SW 1271 (cell line): ENCODE measurements at regions not wholly inside any gene's neighbourhood (a gene's known extent, or its start where the extent isn't known, plus 50 kb on each side); places are given as distances from the start of the nearest gene placed in this dataset.
A peak's percentile ranks its signal among the peaks of the same experiment; 100 is the strongest.
"Not testable (repeated sequence)": the region's sequence is repeated elsewhere in the genome, so short reads cannot be mapped to it uniquely, and the experiment has no call there.

Experiments used
- DNase-seq, 2 experiments: peaks; one replicate each; lab custom pipeline; 2025; lab: John Stamatoyannopoulos, UW

DNA sequence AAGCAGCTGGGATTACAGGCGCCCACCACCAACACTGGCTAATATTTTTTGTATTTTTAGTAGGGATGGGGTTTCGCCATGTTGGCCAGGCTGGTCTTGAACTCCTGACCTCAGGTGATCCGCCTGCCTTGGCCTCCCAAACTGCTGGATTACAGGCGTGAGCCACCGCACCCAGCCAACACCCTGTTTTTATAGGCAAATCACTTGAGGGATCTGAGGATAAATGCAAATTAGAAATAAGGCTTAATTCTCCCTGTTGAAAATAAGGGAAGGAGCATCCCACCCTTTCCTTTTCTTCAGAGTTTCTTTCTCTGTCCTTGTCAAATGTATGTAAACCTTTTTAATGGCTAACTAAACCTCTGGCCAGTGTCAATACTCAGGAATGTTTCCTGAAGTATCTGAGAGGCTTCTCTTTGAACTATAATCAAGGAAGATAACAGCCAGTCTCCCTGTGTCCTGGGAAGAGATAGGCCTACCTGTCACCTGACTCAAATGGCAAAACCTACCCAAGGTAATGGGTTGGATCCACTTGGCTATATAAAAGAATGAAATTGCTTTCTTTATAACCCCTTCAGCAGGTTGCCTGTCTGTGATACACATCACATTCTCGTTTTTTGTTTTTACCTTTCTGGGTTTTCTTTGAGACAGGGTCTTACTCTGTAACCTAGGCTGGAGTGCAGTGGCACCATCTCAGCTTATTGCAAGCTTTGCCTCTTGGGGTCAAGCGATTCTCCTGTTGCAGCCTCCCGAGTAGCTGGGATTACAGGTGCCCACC, 64.5 kb upstream of the TNFAIP3 start:
- no peak for DNase-seq

DNA sequence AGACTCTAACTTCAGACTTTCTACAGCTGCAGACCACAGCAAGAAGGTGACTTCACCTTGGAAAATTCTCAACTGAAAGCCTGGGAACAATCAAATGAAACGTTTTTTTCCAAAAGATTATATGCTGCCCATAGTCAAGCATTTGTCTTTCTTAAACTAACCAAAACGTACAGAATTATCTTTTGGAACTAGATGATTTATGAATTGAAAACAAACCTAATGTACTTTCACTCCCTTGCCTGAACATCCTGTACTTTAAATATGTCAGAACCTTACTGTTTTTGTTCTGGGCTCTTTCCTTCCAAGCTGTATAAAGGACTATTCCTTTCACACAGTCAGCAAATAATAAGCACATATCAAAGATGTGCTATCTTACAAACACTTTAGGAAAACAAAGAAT, 62.4 kb upstream of the TNFAIP3 start:
- DNase-seq: no peak

DNA sequence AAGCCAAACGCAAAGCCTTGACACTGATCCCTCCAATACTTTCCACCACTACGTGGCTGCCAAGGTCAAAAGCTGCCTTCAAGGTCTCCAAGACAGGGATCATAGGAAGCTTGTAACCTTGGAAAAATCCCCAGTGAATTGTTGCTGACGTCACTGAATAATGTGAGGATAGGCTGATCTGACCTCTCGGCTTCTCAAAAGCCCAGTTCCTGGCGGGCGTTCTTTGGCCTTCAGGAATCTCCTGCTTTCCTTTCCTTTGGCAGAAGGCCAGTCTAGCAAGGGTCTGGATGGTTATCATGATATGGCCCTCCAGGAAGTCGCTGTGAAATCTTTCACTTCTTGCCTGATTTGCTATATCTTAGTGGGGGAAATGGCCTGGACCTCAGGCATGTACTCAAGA, 61.4 kb upstream of the TNFAIP3 start:
- no peak for DNase-seq

DNA sequence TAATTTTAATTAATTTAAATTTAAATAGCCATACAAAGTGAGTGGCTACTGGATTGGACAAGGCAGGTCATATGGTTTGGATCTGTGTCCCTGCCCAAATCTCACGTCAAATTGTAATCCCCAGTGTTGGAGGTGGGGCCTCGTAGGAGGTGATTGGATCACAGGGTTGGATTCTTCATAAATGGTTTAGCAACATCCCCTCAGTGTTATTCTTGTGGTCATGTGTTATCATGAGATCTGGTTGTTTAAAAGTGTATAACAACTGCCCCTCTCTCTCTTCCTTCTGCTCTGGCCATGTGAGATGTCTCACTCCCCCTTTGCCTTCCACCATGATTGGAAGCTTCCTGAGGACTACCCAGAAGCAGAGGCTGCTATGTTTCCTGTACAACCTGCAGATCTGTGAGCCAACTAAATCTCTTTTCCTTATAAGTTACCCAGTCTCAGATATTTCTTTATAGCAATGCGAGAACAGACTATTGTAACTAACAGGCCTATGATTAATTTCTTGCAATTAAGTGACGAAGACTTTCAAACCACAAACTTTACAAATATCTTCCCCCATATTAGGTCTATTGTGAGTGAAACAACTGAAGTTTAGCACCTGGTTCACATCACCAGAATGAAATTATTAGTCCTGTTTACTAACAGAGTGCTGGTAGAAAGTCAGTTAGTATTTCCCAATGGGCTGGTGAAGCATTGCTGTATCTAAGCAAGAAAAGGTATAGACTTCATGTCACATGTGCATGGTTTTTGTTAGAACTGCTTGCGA, 60.0 kb upstream of the TNFAIP3 start:
- no peak for DNase-seq

DNA sequence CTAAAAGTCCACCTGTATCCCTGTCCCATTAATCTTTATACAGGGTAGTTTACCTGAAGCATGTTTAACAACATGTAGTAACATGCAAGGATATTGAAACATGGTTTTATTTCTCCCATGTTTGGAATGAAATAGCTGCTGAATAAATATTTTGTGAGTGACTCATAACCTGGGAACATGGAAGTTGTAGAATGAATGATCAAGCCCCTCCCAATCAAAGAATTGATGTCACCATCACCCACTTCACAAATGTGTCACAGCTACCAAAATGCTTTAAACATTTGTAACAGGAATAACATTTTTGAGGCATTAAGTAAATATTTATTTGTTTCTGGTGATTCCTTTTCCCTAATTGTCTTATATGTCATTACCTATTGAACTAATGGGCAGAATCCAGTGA, 58.9 kb upstream of the TNFAIP3 start:
- DNase-seq: peak; percentile 15 to 34

DNA sequence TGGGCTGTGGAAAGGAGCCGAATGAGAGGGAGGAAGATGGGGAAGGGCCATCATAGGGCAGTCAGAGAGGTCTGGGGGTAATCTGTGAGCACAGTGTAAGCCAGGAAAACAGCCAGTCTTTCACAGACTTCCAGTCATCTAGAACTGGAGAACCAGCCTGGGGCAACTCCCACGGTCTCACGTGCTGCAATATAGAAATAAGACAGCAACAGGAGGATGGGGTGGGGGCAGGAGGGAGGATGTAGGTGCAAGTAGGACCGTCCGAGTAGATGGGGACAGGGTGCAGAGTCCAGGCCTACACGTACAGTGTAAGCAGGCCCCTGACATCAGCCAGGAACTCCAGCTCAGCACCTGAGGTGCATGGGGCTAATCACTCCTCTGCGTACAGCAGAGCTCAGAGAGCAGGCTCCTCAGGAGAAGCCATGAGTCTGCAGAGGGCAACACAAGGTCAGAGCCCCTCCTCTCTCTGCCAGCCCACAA, 58.2 kb upstream of the TNFAIP3 start:
- no peak for DNase-seq

DNA sequence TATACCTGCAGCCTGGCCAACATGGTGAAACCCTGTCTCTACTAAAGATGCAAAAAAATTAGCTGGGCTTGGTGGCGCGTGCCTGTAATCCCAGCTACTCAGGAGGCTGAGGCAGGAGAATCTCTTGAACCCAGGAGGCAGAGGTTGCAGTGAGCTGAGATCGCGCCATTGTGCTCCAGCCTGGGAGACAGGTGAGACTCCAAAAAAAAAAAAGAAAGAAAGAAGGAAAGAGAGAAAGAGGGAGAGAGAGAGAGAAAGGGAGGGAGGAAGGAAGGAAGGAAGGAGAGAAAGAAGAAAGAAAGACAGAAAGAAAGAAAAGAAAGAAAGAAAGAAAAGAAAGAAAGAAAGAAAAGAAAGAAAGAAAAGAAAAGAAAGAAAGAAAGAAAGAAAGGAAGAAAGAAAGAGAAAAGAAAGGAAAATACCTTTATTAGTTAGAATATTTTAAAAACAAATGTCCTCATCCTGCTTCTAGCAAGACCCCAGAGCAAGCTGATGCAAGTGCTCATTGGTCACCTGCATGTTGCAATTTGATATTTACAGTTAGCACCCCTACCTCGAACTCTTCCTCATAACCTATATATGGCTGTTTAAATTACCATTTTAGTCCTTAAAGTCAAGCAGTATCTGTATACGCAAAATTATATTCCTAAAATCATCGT, 57.0 kb upstream of the TNFAIP3 start:
- DNase-seq: not testable (repeated sequence)

DNA sequence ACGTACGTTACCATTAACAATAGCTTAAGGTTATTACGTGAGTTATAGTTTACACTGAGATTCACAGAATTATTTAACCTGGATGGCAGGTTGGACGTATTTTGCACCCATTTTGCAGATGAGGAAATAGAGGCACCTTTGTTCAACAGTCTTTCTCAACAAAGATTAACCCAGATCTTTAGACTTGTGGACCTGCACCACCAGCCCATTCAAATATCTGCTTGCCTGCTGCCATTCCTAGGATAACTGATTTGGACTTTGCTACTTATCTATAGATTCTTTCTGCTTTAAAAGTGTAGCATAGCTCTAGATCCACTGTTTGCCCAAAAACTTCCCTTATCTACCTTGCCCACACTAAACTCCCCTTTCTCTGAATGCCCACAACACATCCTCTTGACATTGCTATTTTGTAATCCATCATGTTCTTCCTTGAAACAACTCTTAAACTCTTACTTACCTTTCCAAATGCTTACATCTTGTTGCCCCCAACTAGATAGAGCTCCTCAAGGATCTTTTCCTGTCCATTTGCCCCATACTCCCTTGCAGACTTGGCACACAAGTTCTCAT, 56.4 kb upstream of the TNFAIP3 start:
- no peak for DNase-seq

DNA sequence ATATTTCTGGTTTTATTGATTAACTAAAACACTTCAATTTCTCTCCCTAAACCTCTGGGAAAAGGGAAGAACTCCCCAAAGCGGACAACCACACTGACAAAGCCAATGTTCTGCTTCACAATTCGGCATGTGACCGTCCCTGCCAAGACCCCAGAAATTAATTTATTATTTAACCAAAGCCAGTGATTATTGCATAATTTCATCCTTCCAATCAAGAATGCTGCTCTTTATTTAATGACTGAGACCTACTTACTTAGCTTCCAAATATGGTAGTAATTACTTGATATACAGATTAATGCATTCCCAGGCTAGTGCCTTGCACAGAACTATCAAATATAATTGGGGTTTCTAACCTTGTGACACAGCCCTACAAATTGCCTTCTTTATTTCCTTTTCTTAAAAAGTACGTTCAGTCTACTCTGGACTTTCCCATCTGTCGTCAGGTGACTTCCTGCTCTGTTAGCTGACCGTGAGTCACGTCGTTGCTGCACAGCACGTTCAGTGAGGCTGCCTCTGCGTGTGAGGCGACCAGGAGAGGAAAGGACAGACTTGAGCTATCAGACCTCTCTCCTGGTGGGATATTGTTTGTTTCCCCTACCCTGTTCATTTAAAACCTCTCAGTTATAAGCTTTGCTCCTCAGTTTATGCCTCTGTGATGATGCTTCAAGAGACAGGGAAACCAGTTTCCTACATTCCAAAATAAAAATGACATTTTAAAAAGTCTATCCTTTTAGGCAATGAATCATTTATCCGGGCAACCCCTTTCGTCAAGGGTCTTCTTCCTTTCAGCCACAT, 55.7 kb upstream of the TNFAIP3 start:
- DNase-seq: peak; percentile 53 to 73

DNA sequence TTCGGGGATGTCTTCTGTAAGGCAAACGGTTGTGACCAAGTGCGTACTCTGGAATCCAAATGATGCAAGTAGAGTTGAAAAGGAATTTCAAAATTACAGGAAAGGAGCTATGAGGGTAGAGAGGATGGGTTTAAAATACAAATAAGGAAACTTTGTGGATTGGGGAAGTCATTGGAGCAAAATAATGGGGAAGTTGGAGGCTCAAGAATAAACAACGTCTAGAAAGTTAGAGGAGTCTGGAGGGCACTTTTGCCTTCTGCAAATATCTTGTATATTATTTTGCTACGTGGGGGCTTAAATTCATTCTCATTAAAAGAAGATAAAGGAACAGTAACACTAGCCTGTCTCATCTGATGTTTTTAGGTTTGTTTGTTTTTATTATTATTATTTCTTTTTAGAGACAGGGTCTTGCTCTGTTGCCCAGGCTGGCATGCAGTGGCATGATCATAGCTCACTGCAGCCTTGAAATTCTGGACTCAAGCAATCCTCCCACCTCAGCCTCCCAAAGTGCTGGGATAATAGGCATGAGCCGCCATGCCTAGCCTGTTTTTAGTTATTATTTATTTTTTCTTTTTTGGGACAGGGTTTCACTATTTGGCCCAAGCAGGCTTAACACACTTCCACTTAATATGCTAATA, 55.0 kb upstream of the TNFAIP3 start:
- DNase-seq: no peak

DNA sequence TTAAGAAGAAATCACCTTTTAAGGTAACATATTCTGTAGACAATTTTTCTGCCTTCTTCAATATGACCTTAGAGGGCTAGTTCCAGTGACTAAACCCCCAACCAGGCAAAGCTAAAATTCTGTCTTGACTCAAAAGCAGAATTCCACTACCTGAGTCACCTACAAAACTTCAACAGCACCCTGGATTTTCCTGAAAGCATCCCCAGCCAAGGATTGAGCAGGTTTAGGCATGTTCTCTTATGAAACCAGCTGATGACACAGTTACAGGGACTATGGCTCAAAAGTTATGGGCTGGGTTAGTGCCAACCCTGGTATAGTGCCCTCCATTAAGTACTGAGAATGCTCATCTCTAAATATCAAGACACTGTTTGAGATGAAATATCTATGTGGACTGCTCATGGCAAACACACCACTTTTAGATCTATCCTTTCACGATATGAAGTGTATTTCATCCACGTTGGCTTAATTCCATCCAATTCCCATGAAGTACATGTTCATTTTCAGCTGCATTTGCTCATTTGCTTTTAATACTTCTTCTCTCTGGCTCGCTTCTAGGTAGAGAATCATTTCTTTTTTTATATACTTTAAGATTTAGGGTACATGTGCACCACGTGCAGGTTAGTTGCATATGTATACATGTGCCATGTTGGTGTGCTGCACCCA, 53.6 kb upstream of the TNFAIP3 start:
- DNase-seq: no peak

DNA sequence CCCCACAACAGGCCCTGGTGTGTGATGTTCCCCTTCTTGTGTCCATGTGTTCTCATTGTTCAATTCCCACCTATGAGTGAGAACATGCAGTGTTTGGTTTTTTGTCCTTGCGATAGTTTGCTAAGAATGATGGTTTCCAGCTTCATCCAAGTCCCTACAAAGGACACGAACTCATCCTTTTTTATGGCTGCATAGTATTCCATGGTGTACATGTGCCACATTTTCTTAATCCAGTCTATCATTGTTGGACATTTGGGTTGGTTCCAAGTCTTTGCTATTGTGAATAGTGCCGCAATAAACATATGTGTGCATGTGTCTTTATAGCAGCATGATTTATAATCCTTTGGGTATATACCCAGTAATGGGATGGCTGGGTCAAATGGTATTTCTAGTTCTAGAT, 53.0 kb upstream of the TNFAIP3 start:
- DNase-seq: not testable (repeated sequence)

DNA sequence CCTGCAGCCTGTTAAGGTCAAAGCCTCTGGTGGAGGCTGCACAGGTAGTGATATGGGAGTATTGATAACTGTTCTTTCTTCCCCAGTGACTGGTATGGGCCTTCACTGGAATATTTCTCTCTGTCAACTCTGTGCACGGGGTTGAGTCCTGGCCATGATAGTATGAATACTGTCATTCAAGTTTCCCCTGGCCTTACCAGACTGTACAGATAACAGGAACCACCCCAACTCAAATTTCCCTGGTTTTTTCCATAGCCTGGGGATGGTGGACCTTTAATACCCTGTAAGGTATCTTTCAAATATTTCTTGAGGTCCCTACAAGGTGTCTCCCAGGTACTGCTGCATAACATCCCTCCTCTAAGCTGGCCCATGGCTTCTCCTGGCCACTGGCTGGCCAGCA, 51.4 kb upstream of the TNFAIP3 start:
- no peak for DNase-seq

DNA sequence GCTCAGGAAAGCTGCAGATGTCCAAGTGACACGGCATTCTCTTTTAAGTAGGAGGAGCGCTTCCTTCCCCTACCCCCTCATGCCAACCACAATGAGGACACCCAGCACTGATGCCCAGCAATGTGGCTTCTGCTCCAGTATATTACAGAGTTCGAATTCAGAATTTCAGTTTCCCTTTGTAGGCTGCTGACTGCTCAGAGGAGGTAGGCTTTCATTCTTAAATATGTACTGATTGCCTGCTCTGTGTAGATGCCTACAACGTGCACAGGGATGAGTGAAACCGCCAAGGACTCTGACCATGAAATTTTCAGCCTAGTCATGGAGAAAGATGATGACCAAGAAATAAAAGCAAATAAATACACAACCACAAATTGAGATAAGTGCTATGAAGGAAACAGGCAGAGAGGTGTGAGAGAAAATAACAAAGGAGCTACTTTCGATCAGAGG, 50.9 kb upstream of the TNFAIP3 start:
- no peak for DNase-seq

DNA sequence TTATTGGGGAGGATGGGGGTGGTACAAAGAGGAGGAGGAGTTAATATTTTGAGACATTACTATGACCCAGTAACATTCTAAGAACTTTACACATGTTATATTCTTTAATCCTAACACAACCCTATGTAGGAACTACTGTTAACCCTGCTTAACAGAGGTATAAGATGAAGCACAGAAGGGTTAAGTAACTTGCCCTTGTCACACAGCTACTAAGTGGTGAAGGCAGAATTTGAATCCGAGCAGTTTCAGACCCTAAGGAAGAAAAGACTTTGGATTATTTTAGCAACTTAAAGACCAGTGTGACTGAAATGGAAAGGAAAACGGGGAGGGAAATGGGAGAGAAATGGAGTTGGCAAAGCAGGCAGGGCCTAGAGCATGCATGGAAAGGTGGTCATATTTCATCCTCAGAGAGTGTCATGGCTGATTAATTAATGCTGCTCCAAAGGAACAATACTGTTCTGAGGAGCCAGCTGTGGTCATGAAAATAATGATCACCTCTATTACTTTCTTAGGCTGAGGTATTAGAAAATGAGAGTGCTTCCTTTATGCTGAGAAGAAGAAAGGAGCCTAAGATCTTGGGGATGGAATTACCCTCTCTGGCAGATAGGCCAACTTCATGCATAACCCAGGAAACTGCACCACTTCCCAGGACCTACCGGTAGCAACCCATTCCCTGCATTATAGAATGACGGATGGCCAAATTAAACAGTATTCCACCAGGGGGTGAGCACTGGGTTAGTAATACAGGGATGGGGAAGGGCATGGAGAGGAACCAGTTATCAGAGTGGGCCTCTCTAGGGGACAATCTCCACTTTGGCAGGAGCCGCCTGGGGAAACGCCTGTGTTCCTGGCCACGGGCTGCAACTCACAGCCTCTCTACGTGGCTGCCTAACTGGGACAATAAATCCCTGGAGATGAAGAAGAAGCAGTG, 50.1 kb upstream of the TNFAIP3 start:
- DNase-seq: no peak
